ENCODE measurements at regions not wholly inside any gene's neighbourhood (a gene's known extent, or its start where the extent isn't known, plus 50 kb on each side); places are given as distances from the start of the nearest gene placed in this dataset.

DNA sequence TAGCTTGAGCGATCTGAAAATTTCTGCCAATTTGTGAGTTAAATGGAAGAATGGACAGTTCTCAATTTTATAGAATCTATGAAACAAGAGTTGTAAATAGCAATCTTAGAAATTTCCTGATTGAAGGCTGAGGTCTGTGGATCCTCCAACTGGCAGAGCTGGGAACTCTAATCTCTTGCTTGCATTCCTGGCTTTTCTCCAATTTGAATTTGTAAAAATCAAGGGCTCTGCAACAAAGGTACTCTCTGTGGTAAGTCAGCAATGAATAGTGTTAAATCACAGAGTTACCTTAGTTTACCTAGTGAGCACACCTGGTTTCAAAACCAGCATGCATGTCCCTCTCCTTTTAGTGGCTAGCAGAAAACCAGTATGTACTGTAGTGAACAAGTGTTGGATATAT, 1070.5 kb downstream of the TDRD15 start:
- TF ChIP-seq, protein P1, sequence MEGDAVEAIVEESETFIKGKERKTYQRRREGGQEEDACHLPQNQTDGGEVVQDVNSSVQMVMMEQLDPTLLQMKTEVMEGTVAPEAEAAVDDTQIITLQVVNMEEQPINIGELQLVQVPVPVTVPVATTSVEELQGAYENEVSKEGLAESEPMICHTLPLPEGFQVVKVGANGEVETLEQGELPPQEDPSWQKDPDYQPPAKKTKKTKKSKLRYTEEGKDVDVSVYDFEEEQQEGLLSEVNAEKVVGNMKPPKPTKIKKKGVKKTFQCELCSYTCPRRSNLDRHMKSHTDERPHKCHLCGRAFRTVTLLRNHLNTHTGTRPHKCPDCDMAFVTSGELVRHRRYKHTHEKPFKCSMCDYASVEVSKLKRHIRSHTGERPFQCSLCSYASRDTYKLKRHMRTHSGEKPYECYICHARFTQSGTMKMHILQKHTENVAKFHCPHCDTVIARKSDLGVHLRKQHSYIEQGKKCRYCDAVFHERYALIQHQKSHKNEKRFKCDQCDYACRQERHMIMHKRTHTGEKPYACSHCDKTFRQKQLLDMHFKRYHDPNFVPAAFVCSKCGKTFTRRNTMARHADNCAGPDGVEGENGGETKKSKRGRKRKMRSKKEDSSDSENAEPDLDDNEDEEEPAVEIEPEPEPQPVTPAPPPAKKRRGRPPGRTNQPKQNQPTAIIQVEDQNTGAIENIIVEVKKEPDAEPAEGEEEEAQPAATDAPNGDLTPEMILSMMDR (conservative IDR thresholded peaks at IDR 0.05) = no peak
- no peak for TF ChIP-seq ZFX (IDR thresholded peaks at IDR 0.05)

All from C4-2B (cell line).